Activated CD4-positive, alpha-beta T cell treated with anti-CD3 and anti-CD28 coated beads, Interleukin-2, amount 50 U/mL, for 1 hour (primary cell): ENCODE measurements at regions not wholly inside any gene's neighbourhood (a gene's known extent, or its start where the extent isn't known, plus 50 kb on each side); places are given as distances from the start of the nearest gene placed in this dataset.
"Not testable (repeated sequence)": the region's sequence is repeated elsewhere in the genome, so short reads cannot be mapped to it uniquely, and the experiment has no call there.

Experiments used
- DNase-seq: peaks from one replicate; pipeline ENCODE4 v3.0.0-alpha.2; 2020

DNA sequence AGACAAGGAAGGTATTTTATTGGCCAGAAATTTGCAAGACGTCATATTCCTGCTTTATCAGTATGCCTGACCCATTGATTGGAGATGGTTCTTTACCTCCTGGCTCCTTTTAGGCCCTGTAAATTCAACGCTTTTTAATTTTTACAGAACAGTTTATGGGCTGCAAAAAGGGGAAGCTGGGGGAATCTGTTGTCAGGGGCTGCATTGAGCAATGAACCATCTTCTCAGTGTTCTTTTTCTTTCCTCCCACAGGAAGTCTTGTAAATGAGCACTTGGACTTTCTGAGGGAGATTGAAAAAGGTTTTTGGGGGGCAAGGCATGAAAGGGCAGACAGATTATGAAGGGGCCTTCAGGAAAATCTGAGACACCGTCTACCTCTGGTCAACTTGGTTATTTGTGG is 503.6 kb upstream of the TNP1 start:
- no peak for DNase-seq

DNA sequence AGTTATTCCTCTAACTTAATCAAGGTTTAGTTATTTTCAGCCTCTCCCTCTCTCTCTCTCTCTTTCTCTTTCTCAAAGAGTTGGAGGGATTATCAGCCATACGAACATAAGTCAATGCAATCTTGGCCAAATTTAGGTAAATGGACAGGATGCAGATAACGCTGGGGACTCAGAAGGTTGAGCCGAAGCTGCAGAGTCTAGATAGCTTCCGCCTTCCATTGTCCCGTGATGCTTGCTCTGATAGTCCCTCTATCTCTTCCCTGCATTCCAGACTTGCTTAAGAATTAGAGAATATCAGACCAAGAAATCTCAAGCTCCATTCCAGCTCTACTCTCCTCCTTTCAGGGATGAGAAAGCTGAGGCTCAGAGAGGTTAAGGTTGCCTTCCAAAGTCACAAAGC is 502.8 kb upstream of the TNP1 start:
- no peak for DNase-seq

DNA sequence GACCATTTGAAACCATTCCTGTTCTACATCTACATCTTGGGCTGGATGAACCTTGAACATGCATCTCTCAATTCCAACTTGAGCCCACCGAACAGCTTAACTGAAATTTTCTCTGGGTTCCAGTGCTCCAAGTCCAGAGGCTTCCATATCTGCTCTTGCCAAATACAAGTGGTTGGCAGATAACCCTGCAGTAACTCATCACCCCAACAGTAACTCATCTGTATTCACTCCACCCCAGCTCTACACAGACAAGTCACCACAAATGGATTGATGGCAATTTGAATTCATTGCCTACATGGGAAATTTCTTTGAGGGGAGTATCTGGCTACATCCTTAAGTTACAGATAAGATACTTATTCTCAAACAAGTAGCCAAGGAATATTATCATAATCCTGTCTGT is 502.4 kb upstream of the TNP1 start:
- no peak for DNase-seq

DNA sequence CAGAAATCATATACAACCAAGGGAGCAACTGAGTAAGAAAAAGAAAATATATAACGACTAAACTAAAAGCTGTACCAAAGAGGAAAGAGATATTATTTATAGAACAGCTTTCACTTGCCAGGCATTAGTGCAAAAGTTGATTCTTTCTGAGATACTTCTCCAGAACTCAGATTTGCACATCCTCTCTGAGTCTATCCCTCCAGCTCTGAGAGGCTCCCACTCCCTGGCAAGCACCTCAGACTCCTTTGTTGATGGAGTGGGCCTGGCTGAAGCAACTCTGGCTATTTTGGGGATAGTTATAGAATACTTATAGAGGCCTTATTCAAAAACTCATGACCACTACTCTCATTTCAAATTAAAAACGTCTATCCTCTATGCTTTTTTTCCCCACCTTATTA is 501.6 kb upstream of the TNP1 start:
- DNase-seq: no peak

DNA sequence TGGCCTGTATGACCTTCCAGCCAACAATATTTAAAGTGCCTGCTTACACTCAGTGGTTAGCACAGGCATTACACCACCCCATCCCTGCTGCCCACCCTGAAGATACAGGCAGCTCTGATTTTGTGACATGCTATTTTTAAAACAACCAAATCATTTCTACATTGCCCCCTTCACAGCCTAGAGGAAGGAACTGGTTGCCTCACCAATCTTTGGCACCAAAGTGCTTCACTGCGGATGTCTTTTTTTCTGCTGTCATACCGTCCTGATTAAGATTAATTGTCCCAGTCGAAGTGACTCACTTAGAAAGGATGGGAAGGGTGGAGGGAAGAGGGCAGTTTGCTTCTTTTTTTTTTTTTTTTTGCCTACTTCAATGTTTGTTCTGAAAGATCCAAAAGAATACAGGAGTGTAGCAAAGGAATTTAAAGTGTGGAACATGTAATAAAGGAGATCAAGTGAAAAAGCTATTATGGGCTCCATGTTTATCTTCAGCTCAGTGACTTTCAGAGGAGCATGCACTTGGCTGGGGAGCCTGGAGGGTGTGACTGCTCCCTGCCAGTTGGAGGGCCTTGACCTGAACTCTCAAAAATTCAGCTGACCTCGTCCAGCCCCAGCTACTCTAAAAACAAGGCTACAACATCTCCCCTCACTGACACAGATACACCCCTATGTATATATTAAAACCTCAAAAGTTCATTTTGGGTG is 501.1 kb upstream of the TNP1 start:
- DNase-seq: no peak

DNA sequence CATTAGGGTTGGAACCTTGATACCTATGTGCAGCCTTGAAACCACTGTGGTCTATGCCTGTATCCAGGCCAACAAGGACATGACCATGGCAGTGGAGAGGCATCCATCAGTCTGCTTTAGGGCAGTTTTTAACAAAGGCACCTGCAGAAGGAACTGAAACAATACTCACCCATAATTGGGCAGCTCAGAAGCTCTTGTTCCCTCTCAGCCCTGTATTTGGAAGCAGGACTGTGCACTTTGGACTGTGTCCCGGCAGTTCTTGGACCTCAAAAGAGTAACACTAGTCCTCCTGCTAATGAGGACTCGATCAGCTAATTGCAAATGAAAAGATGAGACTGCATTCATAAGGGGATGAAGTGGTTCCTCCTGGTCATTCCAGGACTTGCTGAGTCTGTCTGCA is 500.2 kb upstream of the TNP1 start:
- no peak for DNase-seq

DNA sequence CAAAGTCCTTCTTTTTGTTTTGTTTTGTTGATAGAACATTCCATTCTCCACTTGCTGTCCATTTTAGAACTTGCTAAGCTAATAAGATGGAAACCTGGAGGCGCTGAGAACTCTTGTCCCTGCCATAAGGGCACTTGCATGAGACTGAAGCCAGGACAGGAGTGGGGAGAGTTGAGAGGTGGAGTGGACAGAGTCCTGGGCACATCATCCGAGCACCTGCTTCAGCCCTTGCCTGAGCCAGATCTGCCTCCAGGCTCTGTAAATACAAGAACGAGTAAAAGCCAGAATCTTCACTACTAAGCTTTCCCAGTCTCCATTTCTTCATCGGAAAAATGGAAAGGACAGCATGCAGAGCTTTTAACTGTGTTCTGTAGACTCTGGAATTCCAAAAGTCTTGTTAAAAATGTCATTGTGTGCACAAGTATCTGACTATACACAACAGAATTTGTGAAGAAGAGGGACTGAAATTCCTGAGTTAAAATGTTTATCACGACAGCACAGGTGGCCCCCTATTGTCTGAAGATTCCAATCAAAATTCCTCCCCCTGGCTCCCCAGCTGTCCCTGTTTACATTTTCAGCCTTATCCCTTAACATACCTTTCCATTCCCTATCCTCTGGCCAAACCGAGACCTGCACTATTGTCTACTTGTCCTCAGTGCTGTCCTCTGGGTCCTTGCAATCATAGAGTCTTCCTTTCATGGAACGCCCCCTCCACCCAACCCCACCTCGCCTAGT is 498.2 kb upstream of the TNP1 start:
- no peak for DNase-seq

DNA sequence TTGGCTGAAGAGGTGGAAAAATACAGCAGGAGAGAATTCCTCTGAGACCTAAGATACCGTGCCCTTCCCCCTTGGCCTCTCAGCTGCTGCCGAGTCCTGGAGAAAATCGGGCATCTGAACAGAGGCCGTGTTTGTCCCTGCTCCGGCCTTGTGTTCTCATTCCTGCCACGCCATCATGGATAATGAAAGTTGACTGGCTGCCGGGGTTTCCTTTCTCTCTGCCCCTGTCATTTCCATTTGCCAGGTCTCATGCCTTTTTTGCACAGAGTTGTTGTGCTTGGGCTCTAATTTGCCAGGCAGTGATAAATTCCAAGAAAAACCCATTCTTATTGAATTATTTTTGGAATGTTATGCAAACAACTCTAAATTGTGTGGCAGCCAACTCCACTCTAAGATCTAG is 496.9 kb upstream of the TNP1 start:
- no peak for DNase-seq

DNA sequence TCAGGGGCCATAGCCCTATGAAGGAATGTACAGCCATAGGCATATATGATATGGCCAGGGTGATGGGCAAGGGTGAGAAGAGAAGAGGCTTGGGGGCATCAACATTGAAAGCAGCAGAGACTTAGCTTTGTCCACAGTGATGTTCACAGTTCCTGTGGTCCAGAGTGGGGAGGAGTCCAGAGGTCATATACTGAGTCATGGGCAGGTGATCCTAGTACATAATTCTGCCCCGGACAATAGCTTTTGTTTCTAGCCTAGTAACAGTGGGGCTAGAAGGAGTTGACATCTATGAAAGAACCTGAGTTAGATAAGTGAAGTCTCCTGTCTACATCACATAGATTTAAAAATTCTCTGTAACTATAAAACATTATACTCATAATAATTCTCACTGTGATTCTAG is 496.3 kb upstream of the TNP1 start:
- no peak for DNase-seq

DNA sequence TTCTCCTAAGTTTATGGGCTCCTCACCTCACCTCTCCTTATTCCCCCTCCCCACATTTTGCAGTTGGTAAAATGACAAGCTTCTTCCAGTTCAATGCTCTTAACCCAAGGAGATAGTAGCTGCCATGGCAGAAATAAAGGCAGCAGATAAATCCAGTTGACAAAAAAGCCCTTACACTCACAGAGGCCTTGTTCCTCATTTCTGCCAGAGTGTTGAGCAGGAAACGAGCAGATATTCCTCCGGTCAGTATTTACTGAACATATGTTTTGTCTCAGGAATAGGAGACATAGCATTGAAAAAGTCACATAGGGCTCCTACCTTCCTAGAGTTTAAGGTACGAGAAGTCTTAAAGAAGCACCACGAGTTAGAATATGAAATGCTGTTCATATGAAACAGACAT is 493.7 kb upstream of the TNP1 start:
- no peak for DNase-seq

DNA sequence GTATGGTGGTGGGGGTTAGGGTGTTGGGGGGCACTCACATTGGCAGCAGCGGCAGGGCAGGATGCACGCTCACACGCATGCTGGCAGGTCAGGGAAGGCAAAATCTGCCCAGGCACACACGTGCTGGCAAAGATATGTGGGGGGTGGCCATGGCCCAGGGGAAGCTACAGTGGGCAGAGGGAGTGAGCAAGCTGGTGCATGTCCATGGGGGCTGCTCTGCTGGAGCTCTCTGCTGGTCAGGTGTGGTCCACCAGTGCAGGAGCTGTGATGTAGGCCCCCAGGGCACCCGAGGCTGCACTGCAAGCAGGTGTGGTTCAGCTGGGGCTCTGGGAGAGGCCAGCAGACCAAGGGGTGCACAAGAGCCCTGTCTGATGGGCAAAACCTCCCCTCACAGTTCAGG is 491.5 kb upstream of the TNP1 start:
- DNase-seq: no peak

DNA sequence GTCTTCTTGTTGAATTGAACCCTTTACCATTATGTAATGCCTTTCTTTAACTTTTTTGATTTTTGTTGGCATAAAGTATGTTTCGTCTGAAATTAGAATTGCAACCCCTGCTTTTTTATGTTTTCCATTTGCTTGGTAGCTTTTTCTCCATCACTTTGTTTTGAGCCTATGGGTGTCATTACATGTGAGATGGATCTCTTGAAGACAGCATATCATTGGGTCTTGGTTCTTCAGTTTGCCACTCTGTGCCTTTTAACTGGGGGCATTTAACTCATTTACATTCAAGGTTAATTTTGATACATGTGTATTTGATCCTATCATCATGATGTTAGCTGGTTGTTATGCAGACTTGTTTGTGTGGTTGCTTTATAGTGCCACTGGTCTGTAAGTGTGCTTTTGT is 489.4 kb upstream of the TNP1 start:
- DNase-seq: no peak

DNA sequence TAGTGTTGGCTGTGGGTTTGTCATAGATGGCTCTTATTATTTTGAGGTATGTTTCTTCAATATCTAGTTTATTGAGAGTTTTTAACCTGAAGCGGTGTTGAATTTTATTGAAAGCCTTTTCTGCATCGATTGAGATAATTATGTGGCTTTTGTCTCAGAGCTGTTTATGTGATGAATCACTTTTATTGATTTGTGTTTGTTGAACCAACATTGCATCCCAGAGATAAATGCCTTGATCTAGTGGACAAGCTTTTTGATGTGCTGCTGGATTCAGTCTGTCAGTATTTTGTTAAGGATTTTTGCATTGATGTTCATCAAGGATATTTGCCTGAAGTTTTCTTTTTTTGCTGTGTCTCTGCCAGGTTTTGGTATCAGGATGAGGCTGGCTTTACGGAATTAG is 487.8 kb upstream of the TNP1 start:
- not testable (repeated sequence) for DNase-seq

DNA sequence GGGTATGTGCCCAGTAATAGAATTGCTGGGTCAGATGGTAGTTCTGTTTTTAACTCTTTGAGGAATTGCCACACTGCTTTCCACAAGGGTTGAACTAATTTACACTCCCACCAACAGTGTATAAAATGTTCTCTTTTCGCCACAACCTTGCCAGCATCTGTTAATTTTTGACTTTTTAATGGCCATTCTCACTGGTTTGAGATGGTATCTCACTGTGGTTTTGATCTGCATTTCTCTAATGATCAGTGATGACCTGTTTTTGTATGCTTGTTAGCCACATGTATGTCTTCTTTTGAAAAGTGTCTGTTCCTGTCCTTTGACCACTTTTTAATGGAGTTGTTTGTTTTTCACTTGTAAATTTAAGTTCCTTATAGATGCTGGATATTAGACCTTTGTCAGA is 486.2 kb upstream of the TNP1 start:
- not testable (repeated sequence) for DNase-seq

DNA sequence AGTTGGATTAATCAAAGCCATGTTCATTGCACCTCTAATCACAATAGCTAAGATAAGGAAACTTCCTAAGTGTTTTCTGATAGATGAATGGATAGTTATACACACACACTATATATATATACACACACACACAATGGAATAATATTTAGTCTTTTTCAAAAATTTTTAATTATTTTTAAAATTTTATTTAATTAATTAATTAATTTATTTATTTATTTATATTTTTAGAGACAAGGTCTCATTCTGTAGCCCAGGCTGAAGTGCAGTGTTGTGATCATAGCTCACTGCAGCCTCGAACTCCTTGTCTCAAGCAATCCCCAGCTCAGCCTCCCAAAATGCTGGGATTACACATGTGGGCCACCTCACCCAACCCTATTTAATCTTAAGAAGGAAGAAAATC is 481.0 kb upstream of the TNP1 start:
- no peak for DNase-seq

DNA sequence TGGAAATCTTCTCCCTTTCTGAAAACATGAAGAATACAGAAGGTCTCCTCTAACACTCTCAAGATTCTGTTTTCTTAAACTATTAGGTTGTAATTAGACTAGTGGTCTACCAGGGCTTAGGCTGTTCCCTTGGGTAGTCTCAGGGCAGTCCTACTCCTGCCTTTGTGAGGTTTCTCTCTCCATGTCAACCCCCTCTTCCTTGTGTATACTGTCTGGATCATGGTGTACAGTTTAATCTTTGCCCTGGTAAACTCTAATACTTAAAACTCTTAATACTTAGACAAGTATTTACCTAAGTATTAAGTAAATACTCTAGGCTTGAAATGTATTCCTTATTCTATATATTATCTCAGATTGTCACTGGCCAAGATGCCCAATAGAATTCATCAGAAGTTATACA is 480.3 kb upstream of the TNP1 start:
- no peak for DNase-seq

DNA sequence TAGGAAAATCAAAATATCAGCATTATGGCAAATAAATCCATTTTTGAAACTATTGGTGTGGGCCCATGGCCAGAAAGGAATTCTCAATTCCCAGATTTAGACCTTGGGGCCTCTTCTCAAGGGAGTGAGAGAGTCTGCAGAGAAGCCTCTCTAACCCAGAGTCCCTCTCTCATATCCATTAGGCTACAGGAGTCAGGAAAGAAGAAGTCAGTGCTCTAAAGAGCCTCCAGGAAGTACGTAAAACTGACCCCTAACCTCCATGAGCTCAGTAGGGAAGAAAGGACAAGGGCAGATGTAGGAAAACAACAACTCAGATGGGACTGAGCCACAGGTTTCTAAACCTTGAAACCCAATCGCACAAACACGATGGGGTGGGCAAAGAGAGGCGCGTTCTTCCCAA is 479.9 kb upstream of the TNP1 start:
- DNase-seq: no peak

DNA sequence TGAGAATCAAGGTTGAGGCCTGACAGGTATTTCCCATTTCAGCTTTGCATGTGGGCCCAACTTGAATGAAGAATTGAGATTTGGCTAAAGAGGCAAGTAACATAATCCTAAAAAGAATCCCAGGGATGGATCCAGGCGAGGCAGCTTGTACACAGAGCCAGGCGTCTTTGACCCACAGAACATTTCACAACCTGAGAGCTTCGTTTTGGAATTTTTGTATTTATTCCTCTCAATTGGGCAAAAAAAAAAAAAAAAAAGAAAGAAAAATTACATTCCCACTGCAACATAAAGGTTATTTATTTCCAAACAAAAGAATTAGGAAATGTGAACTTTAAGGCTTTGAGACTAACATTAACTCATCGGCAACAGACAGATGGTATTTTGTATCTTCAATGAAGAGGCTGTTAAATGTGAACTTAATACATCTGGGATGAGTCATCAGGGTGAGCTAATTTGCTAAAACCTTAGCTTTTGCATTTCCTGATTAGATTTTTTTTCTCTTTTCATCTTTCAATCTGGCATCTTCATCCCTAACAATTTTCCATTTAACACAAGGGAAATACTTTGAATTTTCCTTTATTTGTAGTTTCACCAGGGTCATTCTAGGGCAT is 478.5 kb upstream of the TNP1 start:
- DNase-seq: no peak

DNA sequence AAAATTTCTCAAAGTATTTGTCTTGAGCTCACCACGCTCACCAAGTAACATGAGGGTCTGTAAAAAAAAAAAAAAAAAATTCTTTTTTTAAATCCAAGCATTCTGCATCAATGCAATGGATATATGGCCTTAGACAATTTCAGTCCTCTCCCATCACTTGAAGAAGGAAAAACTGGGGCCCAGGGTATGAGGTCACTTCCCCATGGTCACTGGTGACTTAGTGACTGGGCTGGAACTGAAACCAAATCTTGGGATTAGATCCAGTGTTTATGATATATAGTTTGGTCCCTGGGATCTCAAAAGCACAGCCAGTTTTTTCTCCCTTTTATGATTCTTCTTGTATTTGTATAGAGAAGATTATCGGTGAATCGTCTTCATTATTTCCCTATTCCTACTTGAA is 477.9 kb upstream of the TNP1 start:
- DNase-seq: no peak

DNA sequence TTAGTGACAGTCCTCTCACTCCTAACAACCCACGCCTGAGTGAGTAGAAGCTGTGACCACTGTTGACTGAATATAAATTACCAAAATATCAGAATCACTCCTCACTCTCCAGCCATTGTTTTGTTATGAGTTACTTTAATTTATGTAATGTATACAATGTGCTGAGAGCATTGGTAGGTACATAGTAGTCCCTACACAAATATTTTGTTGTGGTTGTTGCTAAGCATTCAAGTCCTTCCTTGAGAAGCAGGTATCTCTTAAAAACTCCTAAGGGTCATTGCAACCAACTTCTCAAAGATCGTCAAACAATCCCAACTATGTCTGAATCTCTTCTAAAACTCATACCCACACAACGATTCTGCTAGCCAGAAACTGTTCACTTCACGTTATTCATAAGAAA is 476.8 kb upstream of the TNP1 start:
- no peak for DNase-seq

DNA sequence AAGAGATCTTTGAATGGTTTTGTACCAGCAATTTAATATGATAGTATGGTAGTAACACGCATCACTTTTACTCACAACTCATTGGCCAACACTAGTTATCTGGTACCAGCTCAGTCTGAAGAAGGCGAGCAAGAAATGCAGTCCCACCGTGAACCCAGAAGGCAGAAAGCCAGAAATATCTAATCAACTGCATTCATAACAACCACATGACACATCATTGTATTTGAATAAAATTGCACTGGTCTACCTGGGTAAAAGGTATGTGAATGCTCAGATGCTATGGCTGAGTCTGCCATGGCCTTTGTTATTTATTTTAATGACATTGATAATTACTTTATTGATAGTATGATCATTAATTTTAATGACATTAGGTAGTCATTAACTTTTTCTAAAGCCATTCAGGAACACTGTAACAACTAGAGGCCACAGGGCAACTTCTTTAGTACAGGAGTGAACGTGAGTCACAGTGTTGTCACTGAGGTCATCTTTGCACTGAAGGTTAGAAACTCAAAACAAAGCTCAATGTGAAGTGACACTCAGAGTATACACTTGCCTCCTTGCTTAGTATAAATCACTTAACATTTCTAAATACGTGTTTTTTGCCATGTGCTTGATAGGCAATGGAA is 475.6 kb upstream of the TNP1 start:
- DNase-seq: no peak

DNA sequence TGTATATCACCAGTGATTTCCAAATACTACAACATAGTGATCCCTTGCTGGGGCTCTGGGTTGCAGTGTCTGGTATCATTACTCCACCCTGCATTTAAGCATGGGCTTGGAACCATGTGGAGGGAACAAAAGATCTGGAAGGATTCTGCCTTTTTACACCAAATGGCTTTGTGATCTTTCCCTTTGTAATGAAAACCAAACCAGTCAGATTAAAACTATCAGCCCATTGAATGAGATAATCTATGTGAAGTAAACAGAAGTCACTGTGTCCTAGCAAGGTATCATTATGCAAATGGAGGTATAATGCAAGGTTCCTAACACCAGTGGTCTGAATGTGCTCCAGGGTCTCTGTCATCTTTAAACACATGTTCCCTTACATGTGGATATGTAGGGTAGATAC is 474.7 kb upstream of the TNP1 start:
- DNase-seq: no peak

DNA sequence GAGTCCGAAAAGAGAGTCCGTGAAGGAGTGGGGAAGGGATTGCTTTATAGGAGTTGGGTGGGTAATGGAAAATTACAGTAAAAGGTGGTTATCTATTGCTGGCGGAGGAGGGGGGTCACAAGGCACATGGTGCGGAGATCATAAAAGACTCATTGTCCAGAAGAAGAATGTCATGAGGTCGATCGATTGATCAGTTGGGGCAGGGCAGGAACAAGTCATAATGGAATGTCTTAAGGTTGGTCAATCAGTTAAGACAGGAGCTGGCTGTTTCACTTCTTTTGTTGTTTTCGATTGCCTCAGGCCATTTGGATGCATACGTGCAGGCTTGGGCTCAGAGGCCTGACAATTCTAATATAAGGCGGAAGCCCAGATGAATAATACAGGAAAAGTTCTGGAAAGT is 473.0 kb upstream of the TNP1 start:
- DNase-seq: no peak

DNA sequence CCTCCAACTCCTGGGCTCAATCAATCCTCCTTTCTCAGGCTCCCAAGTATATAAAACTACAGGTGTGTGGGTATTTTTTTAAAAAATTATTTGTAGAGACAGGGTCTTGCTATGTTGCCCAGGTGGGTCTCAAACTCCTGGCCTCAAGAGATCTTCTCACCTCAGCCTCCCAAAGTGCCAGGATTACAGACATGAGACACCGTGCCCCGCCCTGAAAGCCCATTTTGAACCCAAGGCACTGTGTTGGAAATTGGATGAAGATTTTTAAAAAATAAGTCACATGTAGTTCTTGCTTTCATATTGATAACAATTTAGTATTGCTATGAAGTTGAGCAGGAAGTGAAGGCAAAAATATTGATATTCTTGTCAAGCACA is 472.5 kb upstream of the TNP1 start:
- DNase-seq: no peak
